ENCODE measurements at regions not wholly inside any gene's neighbourhood (a gene's known extent, or its start where the extent isn't known, plus 50 kb on each side); places are given as distances from the start of the nearest gene placed in this dataset.

- H3K9me3 ChIP-seq (ENCODE audit: low read length), result no peaks in the 10 kb centered on the region
- H3K4me3 ChIP-seq (ENCODE audit: low read depth, low read length, poor library complexity, severe bottlenecking), result no peak overlapping the region
- TF ChIP-seq EZH2 (IDR thresholded peaks at IDR 0.05; ENCODE audit: borderline replicate concordance, low read length) (no peak), CTCF (IDR thresholded peaks at IDR 0.05; ENCODE audit: low read length) (no peak)
- no peak overlapping the region for H3K4me2 ChIP-seq (ENCODE audit: low read length)
- no peaks in the 10 kb centered on the region for H3K79me2 ChIP-seq (ENCODE audit: insufficient read depth, low read length)
- H4K20me1 ChIP-seq (ENCODE audit: insufficient read depth, low read length), result no peaks in the 10 kb centered on the region
- H3K9ac ChIP-seq (ENCODE audit: low read length), result no peak overlapping the region
- H3K27ac ChIP-seq (ENCODE audit: low read depth, low read length, poor library complexity, severe bottlenecking), result no peak overlapping the region
- no peaks in the 10 kb centered on the region for H3K27me3 ChIP-seq (ENCODE audit: insufficient read depth, low read length)
- no peak overlapping the region for H2AFZ ChIP-seq (ENCODE audit: low read length)
- H3F3A ChIP-seq (ENCODE audit: insufficient read depth, low read length), result no peaks in the 10 kb centered on the region
- H3K36me3 ChIP-seq (ENCODE audit: insufficient read depth, low read length), result no peaks in the 10 kb centered on the region
- no peaks in the 10 kb centered on the region for H3K4me1 ChIP-seq (ENCODE audit: insufficient read depth, low read length, severe bottlenecking)
- H3K9me2 ChIP-seq (ENCODE audit: low read depth, low read length), result no peaks in the 10 kb centered on the region
Measured at GRCh38 chr14:82122655-82123054, 589.0 kb upstream of the SEL1L start.

GRCh38 chr14:82124511-82124910, 590.9 kb upstream of the SEL1L start:
- no peaks in the 10 kb centered on the region for H3K27me3 ChIP-seq (ENCODE audit: insufficient read depth, low read length)
- no peaks in the 10 kb centered on the region for H3F3A ChIP-seq (ENCODE audit: insufficient read depth, low read length)
- H3K9me3 ChIP-seq (ENCODE audit: low read length), result no peaks in the 10 kb centered on the region
- H3K9me2 ChIP-seq (ENCODE audit: low read depth, low read length), result no peaks in the 10 kb centered on the region
- no peak overlapping the region for H3K27ac ChIP-seq (ENCODE audit: low read depth, low read length, poor library complexity, severe bottlenecking)
- no peaks in the 10 kb centered on the region for H3K4me1 ChIP-seq (ENCODE audit: insufficient read depth, low read length, severe bottlenecking)
- no peak overlapping the region for H3K9ac ChIP-seq (ENCODE audit: low read length)
- H3K36me3 ChIP-seq (ENCODE audit: insufficient read depth, low read length), result no peaks in the 10 kb centered on the region
- no peak overlapping the region for H3K4me3 ChIP-seq (ENCODE audit: low read depth, low read length, poor library complexity, severe bottlenecking)
- no peak overlapping the region for H3K4me2 ChIP-seq (ENCODE audit: low read length)
- TF ChIP-seq CTCF (IDR thresholded peaks at IDR 0.05; ENCODE audit: low read length) (no peak), EZH2 (IDR thresholded peaks at IDR 0.05; ENCODE audit: borderline replicate concordance, low read length) (no peak)
- H2AFZ ChIP-seq (ENCODE audit: low read length), result no peak overlapping the region
- H4K20me1 ChIP-seq (ENCODE audit: insufficient read depth, low read length), result no peaks in the 10 kb centered on the region
- no peaks in the 10 kb centered on the region for H3K79me2 ChIP-seq (ENCODE audit: insufficient read depth, low read length)

GRCh38 chr14:82126006-82126405, 592.4 kb upstream of the SEL1L start:
- Histone ChIP-seq H3K9me3 (ENCODE audit: low read length) (no peaks in the 10 kb centered on the region), H3K9ac (ENCODE audit: low read length) (no peak overlapping the region), H4K20me1 (ENCODE audit: insufficient read depth, low read length) (no peaks in the 10 kb centered on the region), H3K27me3 (ENCODE audit: insufficient read depth, low read length) (no peaks in the 10 kb centered on the region), H3K36me3 (ENCODE audit: insufficient read depth, low read length) (no peaks in the 10 kb centered on the region), H3K4me2 (ENCODE audit: low read length) (no peak overlapping the region), H3K4me3 (ENCODE audit: low read depth, low read length, poor library complexity, severe bottlenecking) (no peak overlapping the region), H3K4me1 (ENCODE audit: insufficient read depth, low read length, severe bottlenecking) (no peaks in the 10 kb centered on the region), H3K9me2 (ENCODE audit: low read depth, low read length) (no peaks in the 10 kb centered on the region), H3K27ac (ENCODE audit: low read depth, low read length, poor library complexity, severe bottlenecking) (no peak overlapping the region), H2AFZ (ENCODE audit: low read length) (no peak overlapping the region), H3F3A (ENCODE audit: insufficient read depth, low read length) (no peaks in the 10 kb centered on the region), H3K79me2 (ENCODE audit: insufficient read depth, low read length) (no peaks in the 10 kb centered on the region)
- TF ChIP-seq CTCF (IDR thresholded peaks at IDR 0.05; ENCODE audit: low read length), result no peak
- TF ChIP-seq EZH2 (IDR thresholded peaks at IDR 0.05; ENCODE audit: borderline replicate concordance, low read length), result no peak
